ENCODE measurements at regions not wholly inside any gene's neighbourhood (a gene's known extent, or its start where the extent isn't known, plus 50 kb on each side); places are given as distances from the start of the nearest gene placed in this dataset.

- TF ChIP-seq POLR2A (IDR thresholded peaks at IDR 0.05) = no peak
- TF ChIP-seq CTCF (IDR thresholded peaks at IDR 0.05) = no peak
- TF ChIP-seq POLR2AphosphoS5 (IDR thresholded peaks at IDR 0.05) = no peak
- TF ChIP-seq EP300 (IDR thresholded peaks at IDR 0.05) = no peak
Measured at GRCh38 chr6:133115946-133116345, 125.2 kb upstream of the EYA4 start.
